ENCODE measurements at regions not wholly inside any gene's neighbourhood (a gene's known extent, or its start where the extent isn't known, plus 50 kb on each side); places are given as distances from the start of the nearest gene placed in this dataset.

- DNase-seq (ENCODE audit: missing footprints): no peak
- ATAC-seq: no peak
- intact Hi-C loops (cut with DNase I): no loop called here
Measured at GRCh38 chr5:119864286-119864685, 234.9 kb downstream of the FAM170A start.

GRCh38 chr5:119873611-119874010, 244.3 kb downstream of the FAM170A start:
- intact Hi-C loops (cut with DNase I): no loop called here
- ATAC-seq (no peak), DNase-seq (ENCODE audit: missing footprints) (no peak)

- intact Hi-C loops (cut with DNase I): no loop called here
- no peak for DNase-seq (ENCODE audit: missing footprints)
- ATAC-seq: no peak
Measured at GRCh38 chr5:119876522-119876921, 247.2 kb downstream of the FAM170A start.

GRCh38 chr5:119878712-119879111, 249.4 kb downstream of the FAM170A start:
- DNase-seq (ENCODE audit: missing footprints) (no peak), ATAC-seq (no peak)
- intact Hi-C loops (cut with DNase I): no loop called here

GRCh38 chr5:119879446-119879845, 250.1 kb downstream of the FAM170A start:
- ATAC-seq: no peak
- DNase-seq (ENCODE audit: missing footprints): no peak
- intact Hi-C loops (cut with DNase I): no loop called here

GRCh38 chr5:119895066-119895465, 265.7 kb downstream of the FAM170A start:
- intact Hi-C loops (cut with DNase I): no loop called here
- no peak for DNase-seq (ENCODE audit: missing footprints)
- no peak for ATAC-seq

- DNase-seq (ENCODE audit: missing footprints): no peak
- intact Hi-C loops (cut with DNase I): no loop called here
- ATAC-seq: no peak
Measured at GRCh38 chr5:119896826-119897536, 267.6 kb downstream of the FAM170A start.

- ATAC-seq (no peak), DNase-seq (ENCODE audit: missing footprints) (no peak)
- intact Hi-C loops (cut with DNase I): no loop called here
Measured at GRCh38 chr5:119897537-119898370, 268.4 kb downstream of the FAM170A start.

- ATAC-seq (no peak), DNase-seq (ENCODE audit: missing footprints) (no peak)
- intact Hi-C loops (cut with DNase I): no loop called here
Measured at GRCh38 chr5:119899981-119900380, 270.6 kb downstream of the FAM170A start.

- no peak for ATAC-seq
- DNase-seq (ENCODE audit: missing footprints): no peak
- intact Hi-C loops (cut with DNase I): no loop called here
Measured at GRCh38 chr5:119902593-119902992, 273.2 kb downstream of the FAM170A start.

- intact Hi-C loops (cut with DNase I): no loop called here
- DNase-seq (ENCODE audit: missing footprints): no peak
- ATAC-seq: no peak
Measured at GRCh38 chr5:119913425-119913824, 284.1 kb downstream of the FAM170A start.

GRCh38 chr5:119919279-119919678, 289.9 kb downstream of the FAM170A start:
- no peak for DNase-seq (ENCODE audit: missing footprints)
- no peak for ATAC-seq
- intact Hi-C loops (cut with DNase I): no loop called here

GRCh38 chr5:119926301-119926700, 296.9 kb downstream of the FAM170A start:
- ATAC-seq (no peak), DNase-seq (ENCODE audit: missing footprints) (no peak)
- intact Hi-C loops (cut with DNase I): no loop called here

GRCh38 chr5:119928974-119929373, 299.6 kb downstream of the FAM170A start:
- DNase-seq (ENCODE audit: missing footprints) (peak; percentile 43), ATAC-seq (no peak)
- intact Hi-C loops (cut with DNase I): no loop called here

GRCh38 chr5:119930490-119930889, 301.1 kb downstream of the FAM170A start:
- intact Hi-C loops (cut with DNase I): no loop called here
- DNase-seq (ENCODE audit: missing footprints): no peak
- ATAC-seq: no peak

- intact Hi-C loops (cut with DNase I): loop anchor here (5.0 to 10.0 kb wide), 3 partner anchors 514 to 859 kb away; no protein-coding TSS in a partner anchor
- peak; percentile 52 for ATAC-seq
Measured at GRCh38 chr5:119943148-119943547, 313.8 kb downstream of the FAM170A start.

GRCh38 chr5:119945691-119946090, 316.3 kb downstream of the FAM170A start:
- ATAC-seq (no peak), DNase-seq (ENCODE audit: missing footprints) (no peak)
- intact Hi-C loops (cut with DNase I): loop anchor here (10.0 kb wide), 1 partner anchor 739 kb away; no protein-coding TSS in a partner anchor

More at GRCh38 chr5:119943148-119943547, 313.8 kb downstream of the FAM170A start:
- DNase-seq (ENCODE audit: missing footprints): no peak

GRCh38 chr5:119948162-119948561, 318.8 kb downstream of the FAM170A start:
- ATAC-seq: no peak
- DNase-seq (ENCODE audit: missing footprints): no peak
- intact Hi-C loops (cut with DNase I): loop anchor here (10.0 kb wide), 1 partner anchor 737 kb away; no protein-coding TSS in a partner anchor

- DNase-seq (ENCODE audit: missing footprints) (no peak), ATAC-seq (no peak)
- intact Hi-C loops (cut with DNase I): loop anchor here (10.0 kb wide), 1 partner anchor 735 kb away; no protein-coding TSS in a partner anchor
Measured at GRCh38 chr5:119949426-119949999, 320.2 kb downstream of the FAM170A start.
